ENCODE measurements at regions not wholly inside any gene's neighbourhood (a gene's known extent, or its start where the extent isn't known, plus 50 kb on each side); places are given as distances from the start of the nearest gene placed in this dataset.

DNA sequence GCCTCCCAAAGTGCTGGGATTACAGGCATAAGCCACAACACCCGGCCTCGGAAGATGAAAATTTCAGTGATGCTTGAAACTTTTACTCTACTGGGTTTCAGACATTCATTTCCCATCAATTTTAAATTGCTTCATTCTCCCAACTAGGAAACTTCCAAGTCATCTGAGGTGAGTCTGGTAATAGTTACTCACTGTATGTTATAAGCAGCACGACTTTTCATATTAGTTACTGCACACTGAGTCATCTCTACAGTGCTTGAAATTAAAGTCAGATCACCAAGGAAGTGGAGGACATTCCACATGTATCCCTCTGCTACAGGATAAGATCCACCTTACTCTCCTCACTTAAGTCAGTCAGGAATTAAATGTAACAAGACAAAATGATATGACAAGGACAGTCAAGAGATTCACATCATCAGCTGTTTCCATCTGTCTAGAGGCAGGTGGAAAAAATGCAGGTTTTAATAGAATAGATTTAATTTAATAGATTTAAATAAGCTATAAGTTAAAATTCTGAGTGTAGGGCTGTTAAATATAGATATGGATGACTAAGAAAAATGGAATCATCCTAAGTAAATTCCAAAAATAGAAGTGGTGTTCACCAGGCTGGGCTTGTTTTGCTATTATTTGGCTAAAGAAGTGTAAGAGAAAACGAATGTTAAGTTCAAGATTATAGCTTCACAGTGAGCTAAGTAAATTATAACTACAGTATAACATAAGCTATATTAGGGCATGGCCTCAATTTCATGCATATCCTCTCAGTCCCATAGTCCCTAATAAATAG, 104.4 kb downstream of the TMCO5A start:
- no peak overlapping the region for H3K27ac Mint-ChIP-seq (ENCODE audit: unreplicated experiment)
- H3K27me3 Mint-ChIP-seq (ENCODE audit: unreplicated experiment): peaks cover 2% of the 10 kb centered on the region
- TF ChIP-seq, protein P1, sequence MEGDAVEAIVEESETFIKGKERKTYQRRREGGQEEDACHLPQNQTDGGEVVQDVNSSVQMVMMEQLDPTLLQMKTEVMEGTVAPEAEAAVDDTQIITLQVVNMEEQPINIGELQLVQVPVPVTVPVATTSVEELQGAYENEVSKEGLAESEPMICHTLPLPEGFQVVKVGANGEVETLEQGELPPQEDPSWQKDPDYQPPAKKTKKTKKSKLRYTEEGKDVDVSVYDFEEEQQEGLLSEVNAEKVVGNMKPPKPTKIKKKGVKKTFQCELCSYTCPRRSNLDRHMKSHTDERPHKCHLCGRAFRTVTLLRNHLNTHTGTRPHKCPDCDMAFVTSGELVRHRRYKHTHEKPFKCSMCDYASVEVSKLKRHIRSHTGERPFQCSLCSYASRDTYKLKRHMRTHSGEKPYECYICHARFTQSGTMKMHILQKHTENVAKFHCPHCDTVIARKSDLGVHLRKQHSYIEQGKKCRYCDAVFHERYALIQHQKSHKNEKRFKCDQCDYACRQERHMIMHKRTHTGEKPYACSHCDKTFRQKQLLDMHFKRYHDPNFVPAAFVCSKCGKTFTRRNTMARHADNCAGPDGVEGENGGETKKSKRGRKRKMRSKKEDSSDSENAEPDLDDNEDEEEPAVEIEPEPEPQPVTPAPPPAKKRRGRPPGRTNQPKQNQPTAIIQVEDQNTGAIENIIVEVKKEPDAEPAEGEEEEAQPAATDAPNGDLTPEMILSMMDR (IDR thresholded peaks at IDR 0.05; ENCODE audit: unreplicated experiment): no peak
- no peak overlapping the region for H3K4me3 Mint-ChIP-seq (ENCODE audit: unreplicated experiment)
- peaks cover 19% of the 10 kb centered on the region for H3K4me1 Mint-ChIP-seq (ENCODE audit: unreplicated experiment)
- no peaks in the 10 kb centered on the region for H3K36me3 Mint-ChIP-seq (ENCODE audit: low read depth, unreplicated experiment)
- no peaks in the 10 kb centered on the region for H3K9me3 Mint-ChIP-seq (ENCODE audit: unreplicated experiment)
- no peak for DNase-seq (ENCODE audit: low spot score)

DNA sequence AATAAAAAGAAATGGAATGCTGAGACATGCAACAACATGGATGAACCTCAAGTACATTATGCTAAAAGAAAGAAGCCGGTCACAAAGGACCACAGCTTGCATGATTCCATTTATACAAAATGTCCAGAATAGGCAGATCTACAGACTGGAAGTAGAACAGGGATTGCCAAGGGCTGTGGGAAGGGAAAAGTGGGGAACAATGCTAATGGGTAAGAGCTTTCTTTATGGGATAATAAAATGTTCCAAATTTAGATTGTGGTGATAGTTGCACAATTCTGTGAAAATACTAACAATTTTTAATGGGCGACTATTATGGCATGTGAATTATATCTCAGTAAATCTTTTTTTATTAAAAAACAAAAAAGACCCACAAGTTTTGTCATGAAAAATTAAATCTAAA, 106.2 kb downstream of the TMCO5A start:
- H3K4me3 Mint-ChIP-seq (ENCODE audit: unreplicated experiment): no peak overlapping the region
- H3K36me3 Mint-ChIP-seq (ENCODE audit: low read depth, unreplicated experiment): no peaks in the 10 kb centered on the region
- peaks cover 2% of the 10 kb centered on the region for H3K27me3 Mint-ChIP-seq (ENCODE audit: unreplicated experiment)
- no peaks in the 10 kb centered on the region for H3K9me3 Mint-ChIP-seq (ENCODE audit: unreplicated experiment)
- no peak overlapping the region for H3K27ac Mint-ChIP-seq (ENCODE audit: unreplicated experiment)
- no peak for DNase-seq (ENCODE audit: low spot score)
- TF ChIP-seq, protein P1 (IDR thresholded peaks at IDR 0.05; ENCODE audit: unreplicated experiment): no peak
- peaks cover 19% of the 10 kb centered on the region for H3K4me1 Mint-ChIP-seq (ENCODE audit: unreplicated experiment)

DNA sequence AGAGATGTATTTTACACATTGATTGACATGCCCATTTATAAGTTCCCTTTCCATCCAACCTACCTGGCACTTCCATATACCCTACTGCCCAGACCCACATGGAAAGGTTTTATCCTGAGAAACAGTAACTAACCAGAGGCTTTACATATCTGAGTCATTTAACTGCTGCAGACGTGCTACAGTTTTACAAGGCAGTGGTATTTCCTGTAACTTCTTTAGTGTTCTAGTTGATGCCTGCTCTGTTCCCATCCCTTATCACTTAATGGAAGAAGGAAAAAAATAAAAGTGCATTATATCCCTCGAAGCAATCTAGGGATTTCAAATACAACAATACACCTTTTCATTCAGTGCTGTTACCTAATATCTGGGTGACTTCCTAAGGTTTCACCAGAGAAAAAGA, 107.1 kb downstream of the TMCO5A start:
- no peaks in the 10 kb centered on the region for H3K9me3 Mint-ChIP-seq (ENCODE audit: unreplicated experiment)
- H3K27me3 Mint-ChIP-seq (ENCODE audit: unreplicated experiment): no peaks in the 10 kb centered on the region
- DNase-seq (ENCODE audit: low spot score): no peak
- H3K27ac Mint-ChIP-seq (ENCODE audit: unreplicated experiment): no peak overlapping the region
- H3K36me3 Mint-ChIP-seq (ENCODE audit: low read depth, unreplicated experiment): no peaks in the 10 kb centered on the region
- no peak overlapping the region for H3K4me3 Mint-ChIP-seq (ENCODE audit: unreplicated experiment)
- H3K4me1 Mint-ChIP-seq (ENCODE audit: unreplicated experiment): peaks cover 19% of the 10 kb centered on the region
- TF ChIP-seq, protein P1 (IDR thresholded peaks at IDR 0.05; ENCODE audit: unreplicated experiment): no peak

DNA sequence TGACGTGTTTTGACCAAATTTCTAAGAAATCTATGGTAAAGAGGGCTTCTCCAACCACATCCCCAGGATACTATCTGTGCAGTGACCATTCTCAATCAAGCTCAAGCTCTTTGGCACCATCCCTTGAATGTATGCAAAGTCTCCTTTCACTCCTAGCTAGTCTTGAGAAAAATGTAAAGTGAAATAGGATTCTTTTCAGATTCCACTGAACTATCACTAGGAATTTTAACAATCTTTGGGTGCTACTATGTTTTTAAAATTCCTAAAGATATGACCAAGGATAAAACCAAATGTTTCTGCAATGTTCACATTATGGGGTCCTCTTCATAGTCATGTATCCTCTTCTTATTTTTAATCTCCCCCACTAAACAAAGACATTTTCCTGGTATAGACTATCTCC, 107.8 kb downstream of the TMCO5A start:
- H3K4me1 Mint-ChIP-seq (ENCODE audit: unreplicated experiment): peaks cover 20% of the 10 kb centered on the region
- H3K27me3 Mint-ChIP-seq (ENCODE audit: unreplicated experiment): no peaks in the 10 kb centered on the region
- no peaks in the 10 kb centered on the region for H3K9me3 Mint-ChIP-seq (ENCODE audit: unreplicated experiment)
- H3K27ac Mint-ChIP-seq (ENCODE audit: unreplicated experiment): peak overlapping the region; percentile 22
- TF ChIP-seq, protein P1 (IDR thresholded peaks at IDR 0.05; ENCODE audit: unreplicated experiment): no peak
- no peak for DNase-seq (ENCODE audit: low spot score)
- H3K36me3 Mint-ChIP-seq (ENCODE audit: low read depth, unreplicated experiment): no peaks in the 10 kb centered on the region
- no peak overlapping the region for H3K4me3 Mint-ChIP-seq (ENCODE audit: unreplicated experiment)

DNA sequence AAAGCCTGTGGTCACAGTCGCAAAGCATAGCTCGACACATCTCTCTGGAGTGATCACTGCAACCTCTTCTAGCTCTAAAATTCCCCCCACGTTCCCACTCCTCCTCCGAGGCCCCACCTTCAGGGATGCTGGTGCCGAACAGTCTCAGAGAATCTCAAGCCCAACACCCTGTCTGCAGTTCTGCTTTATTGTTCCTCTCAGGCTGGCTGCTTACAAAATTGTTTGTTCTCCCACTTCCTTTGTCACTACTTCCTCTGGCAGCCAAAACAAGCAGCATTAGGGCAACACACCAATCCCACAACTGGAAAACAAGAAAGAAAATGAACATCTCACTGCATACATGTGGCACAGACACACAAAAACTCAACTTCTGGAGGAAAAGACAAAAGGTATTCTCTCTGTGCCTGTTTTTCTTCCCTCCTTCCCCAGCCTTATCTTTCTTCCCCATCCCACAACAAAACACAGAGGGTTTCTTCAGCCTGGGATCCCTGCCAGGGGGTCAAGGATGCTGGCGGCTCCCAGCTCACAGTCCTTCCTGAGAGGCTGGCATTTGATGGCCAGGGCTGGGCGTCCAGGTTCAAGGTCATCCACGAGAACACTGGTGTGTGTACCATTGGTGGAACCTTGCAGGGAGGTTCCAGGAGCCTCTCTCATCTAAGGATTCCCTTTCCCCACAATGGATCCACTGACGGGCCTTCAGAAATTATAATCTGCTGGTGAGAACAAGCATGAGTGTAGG, 108.4 kb downstream of the TMCO5A start:
- Mint-ChIP-seq H3K36me3 (ENCODE audit: low read depth, unreplicated experiment) (no peaks in the 10 kb centered on the region), H3K27me3 (ENCODE audit: unreplicated experiment) (no peaks in the 10 kb centered on the region), H3K9me3 (ENCODE audit: unreplicated experiment) (no peaks in the 10 kb centered on the region), H3K4me3 (ENCODE audit: unreplicated experiment) (no peak overlapping the region), H3K4me1 (ENCODE audit: unreplicated experiment) (peaks cover 21% of the 10 kb centered on the region), H3K27ac (ENCODE audit: unreplicated experiment) (peak overlapping the region; percentile 22)
- TF ChIP-seq, protein P1 (IDR thresholded peaks at IDR 0.05; ENCODE audit: unreplicated experiment): no peak
- peak; percentile 5 for DNase-seq (ENCODE audit: low spot score)
